GM18505 (cell line): ENCODE measurements at regions not wholly inside any gene's neighbourhood (a gene's known extent, or its start where the extent isn't known, plus 50 kb on each side); places are given as distances from the start of the nearest gene placed in this dataset.

Source experiments
- ATAC-seq: cut with Tn5 transposase; IDR thresholded peaks from one replicate; pipeline ENCODE4 v1.9.1; 2021; ENCODE audit not compliant: unreplicated experiment
- POLR2A ChIP-seq: IDR thresholded peaks from 4 replicates; pipeline ENCODE4 v1.6.1; 2011; ENCODE audit warnings: borderline replicate concordance; ENCODE audit not compliant: insufficient read depth, insufficient read length; ENCODE audit errors: extremely low read depth

GRCh38 chr5:117982691-117983090, 1005.7 kb downstream of the DTWD2 start:
- no peak for ATAC-seq
- no peak for TF ChIP-seq POLR2A

GRCh38 chr5:117973785-117974184, 1014.6 kb downstream of the DTWD2 start:
- ATAC-seq, result no peak
- TF ChIP-seq POLR2A, result no peak

- no peak for TF ChIP-seq POLR2A
- ATAC-seq, result no peak
Measured at GRCh38 chr5:117955831-117956230, 1032.5 kb downstream of the DTWD2 start.

- no peak for TF ChIP-seq POLR2A
- ATAC-seq, result no peak
Measured at GRCh38 chr5:117954331-117954730, 1034.0 kb downstream of the DTWD2 start.

GRCh38 chr5:117953272-117953671, 1035.1 kb downstream of the DTWD2 start:
- ATAC-seq, result no peak
- TF ChIP-seq POLR2A, result no peak

DNA sequence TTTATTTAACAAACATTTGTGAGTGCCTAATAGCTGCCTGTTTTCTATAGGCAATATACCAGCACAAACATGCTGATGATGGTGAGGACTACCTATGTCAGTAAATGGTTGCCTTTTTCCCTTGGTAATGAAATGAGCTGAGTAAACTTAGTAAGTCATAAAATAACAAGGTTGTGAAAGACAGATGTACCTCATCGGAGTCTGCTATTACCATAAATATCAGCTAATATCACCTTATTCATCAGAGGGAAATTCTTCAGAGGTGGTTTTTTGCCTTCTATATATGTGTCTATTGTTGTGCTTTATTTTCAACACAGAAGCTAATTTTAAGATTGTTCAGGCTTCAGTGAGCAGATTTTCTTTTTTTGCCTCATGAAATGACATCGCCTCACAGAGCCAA, 1040.5 kb downstream of the DTWD2 start:
- ATAC-seq, result no peak
- no peak for TF ChIP-seq POLR2A

- no peak for ATAC-seq
Measured at GRCh38 chr5:117947121-117947520, 1041.2 kb downstream of the DTWD2 start.

GRCh38 chr5:117945258-117945657, 1043.1 kb downstream of the DTWD2 start:
- ATAC-seq, result no peak
- TF ChIP-seq POLR2A, result no peak

More at GRCh38 chr5:117947121-117947520, 1041.2 kb downstream of the DTWD2 start:
- TF ChIP-seq POLR2A, result no peak

DNA sequence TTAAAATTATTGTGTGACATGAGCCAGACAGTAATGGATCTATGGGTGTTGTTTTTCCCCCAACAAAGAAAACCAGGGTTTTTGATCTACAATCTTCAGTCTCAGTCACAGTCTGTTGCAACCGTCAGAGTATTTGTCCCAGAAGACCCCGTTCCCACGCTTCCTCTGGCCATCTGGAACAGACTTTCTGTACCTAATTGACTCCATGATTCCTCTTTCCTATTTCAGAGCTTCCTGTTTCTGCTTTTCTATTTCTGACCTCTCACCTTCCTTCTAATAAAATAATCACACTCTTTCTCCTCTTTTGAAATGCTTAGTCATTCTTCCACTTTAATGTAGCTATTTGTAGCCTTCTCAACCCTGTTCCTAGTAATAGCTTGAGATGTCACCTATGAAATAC, 1044.8 kb downstream of the DTWD2 start:
- TF ChIP-seq POLR2A, result no peak
- no peak for ATAC-seq

- no peak for ATAC-seq
- no peak for TF ChIP-seq POLR2A
Measured at GRCh38 chr5:117942861-117943519, 1045.4 kb downstream of the DTWD2 start.

DNA sequence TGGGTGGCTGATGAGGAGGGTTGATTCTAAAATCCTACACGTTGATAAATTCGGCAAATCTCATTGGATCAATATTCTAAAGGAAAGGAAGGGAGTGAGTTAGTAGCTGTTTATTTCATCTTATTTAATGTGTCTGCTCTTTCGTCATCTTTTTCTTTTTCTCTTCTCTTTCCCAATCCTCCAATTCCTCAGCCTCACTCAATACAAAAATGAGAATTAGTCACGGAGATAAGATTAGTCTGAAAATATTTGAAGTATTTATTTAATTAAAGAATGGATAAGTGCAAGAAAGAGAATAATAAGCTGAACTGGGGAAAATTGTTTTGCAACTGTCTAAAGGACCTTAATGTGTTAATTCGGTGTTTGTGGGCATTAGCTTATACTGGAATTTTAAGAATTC, 1095.1 kb downstream of the DTWD2 start:
- ATAC-seq, result no peak
- TF ChIP-seq POLR2A, result no peak

DNA sequence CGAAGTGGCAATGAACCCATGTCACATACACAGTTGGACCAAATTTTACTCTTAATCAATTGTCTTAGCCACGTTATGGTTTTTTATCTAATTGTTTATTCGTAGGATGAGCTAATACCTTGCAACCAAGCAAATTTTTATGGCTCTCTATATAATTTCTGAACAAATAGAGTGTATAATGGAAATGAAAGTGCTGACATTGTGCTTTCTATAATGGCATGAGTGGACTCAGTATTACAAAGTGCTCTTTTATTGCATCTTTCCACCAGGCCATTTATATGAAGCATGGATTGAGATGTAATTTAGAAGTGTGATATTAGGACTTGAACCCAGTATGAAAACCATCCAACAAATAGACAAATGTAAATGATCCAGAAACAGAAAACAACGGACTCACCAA, 1096.0 kb downstream of the DTWD2 start:
- no peak for ATAC-seq
- no peak for TF ChIP-seq POLR2A

GRCh38 chr5:117889596-117889995, 1098.8 kb downstream of the DTWD2 start:
- ATAC-seq, result no peak
- no peak for TF ChIP-seq POLR2A

GRCh38 chr5:117888688-117889087, 1099.7 kb downstream of the DTWD2 start:
- TF ChIP-seq POLR2A, result no peak
- ATAC-seq, result peak; percentile 89

- TF ChIP-seq POLR2A, result no peak
- no peak for ATAC-seq
Measured at GRCh38 chr5:117881426-117882230, 1106.7 kb downstream of the DTWD2 start.

- TF ChIP-seq POLR2A, result no peak
- no peak for ATAC-seq
Measured at GRCh38 chr5:117880932-117881331, 1107.4 kb downstream of the DTWD2 start.
